ENCODE measurements at regions not wholly inside any gene's neighbourhood (a gene's known extent, or its start where the extent isn't known, plus 50 kb on each side); places are given as distances from the start of the nearest gene placed in this dataset.

GRCh38 chr14:65287264-65288131, 125.0 kb upstream of the FUT8 start:
- 88% methylated on average over 29 of the region's 29 CpGs for WGBS
- Histone ChIP-seq H3K36me3 (ENCODE audit: insufficient read depth, low read length) (no peaks in the 10 kb centered on the region), H3K27ac (ENCODE audit: low read depth, low read length) (no peak overlapping the region), H3K27me3 (ENCODE audit: insufficient read depth, low read length) (no peaks in the 10 kb centered on the region), H3K4me3 (ENCODE audit: low read length) (no peak overlapping the region), H3K4me1 (ENCODE audit: insufficient read depth, low read length) (peaks cover 11% of the 10 kb centered on the region), H3K9ac (ENCODE audit: low read depth, low read length) (no peak overlapping the region), H3K9me3 (ENCODE audit: insufficient read depth, low read depth, low read length) (no peaks in the 10 kb centered on the region)

GRCh38 chr14:65290830-65291229, 121.7 kb upstream of the FUT8 start:
- H3K4me3 ChIP-seq (ENCODE audit: low read length) = no peak overlapping the region
- H3K9me3 ChIP-seq (ENCODE audit: insufficient read depth, low read depth, low read length) = no peaks in the 10 kb centered on the region
- no peaks in the 10 kb centered on the region for H3K36me3 ChIP-seq (ENCODE audit: insufficient read depth, low read length)
- WGBS = 92% methylated on average over 3 of the region's 3 CpGs
- H3K27ac ChIP-seq (ENCODE audit: low read depth, low read length) = no peak overlapping the region
- no peaks in the 10 kb centered on the region for H3K4me1 ChIP-seq (ENCODE audit: insufficient read depth, low read length)
- H3K27me3 ChIP-seq (ENCODE audit: insufficient read depth, low read length) = no peaks in the 10 kb centered on the region
- H3K9ac ChIP-seq (ENCODE audit: low read depth, low read length) = no peak overlapping the region

- H3K27me3 ChIP-seq (ENCODE audit: insufficient read depth, low read length) = no peaks in the 10 kb centered on the region
- H3K36me3 ChIP-seq (ENCODE audit: insufficient read depth, low read length) = no peaks in the 10 kb centered on the region
- H3K4me3 ChIP-seq (ENCODE audit: low read length) = no peak overlapping the region
- no peaks in the 10 kb centered on the region for H3K9me3 ChIP-seq (ENCODE audit: insufficient read depth, low read depth, low read length)
- H3K9ac ChIP-seq (ENCODE audit: low read depth, low read length) = no peak overlapping the region
- H3K4me1 ChIP-seq (ENCODE audit: insufficient read depth, low read length) = no peaks in the 10 kb centered on the region
- no peak overlapping the region for H3K27ac ChIP-seq (ENCODE audit: low read depth, low read length)
- 77% methylated on average over 3 of the region's 3 CpGs for WGBS
These were observed 121.0 kb upstream of the FUT8 start for GRCh38 chr14:65291531-65291930.

- H3K9me3 ChIP-seq (ENCODE audit: insufficient read depth, low read depth, low read length) = no peaks in the 10 kb centered on the region
- no peaks in the 10 kb centered on the region for H3K27me3 ChIP-seq (ENCODE audit: insufficient read depth, low read length)
- no peaks in the 10 kb centered on the region for H3K4me1 ChIP-seq (ENCODE audit: insufficient read depth, low read length)
- no peak overlapping the region for H3K27ac ChIP-seq (ENCODE audit: low read depth, low read length)
- H3K36me3 ChIP-seq (ENCODE audit: insufficient read depth, low read length) = no peaks in the 10 kb centered on the region
- no peak overlapping the region for H3K4me3 ChIP-seq (ENCODE audit: low read length)
- 96% methylated on average over 1 of the region's 1 CpG for WGBS
- H3K9ac ChIP-seq (ENCODE audit: low read depth, low read length) = no peak overlapping the region
These were observed 117.7 kb upstream of the FUT8 start for GRCh38 chr14:65294816-65295215.

GRCh38 chr14:65296402-65296801, 116.1 kb upstream of the FUT8 start:
- Histone ChIP-seq H3K4me3 (ENCODE audit: low read length) (no peak overlapping the region), H3K4me1 (ENCODE audit: insufficient read depth, low read length) (no peaks in the 10 kb centered on the region), H3K9me3 (ENCODE audit: insufficient read depth, low read depth, low read length) (no peaks in the 10 kb centered on the region), H3K27me3 (ENCODE audit: insufficient read depth, low read length) (no peaks in the 10 kb centered on the region), H3K9ac (ENCODE audit: low read depth, low read length) (no peak overlapping the region), H3K27ac (ENCODE audit: low read depth, low read length) (no peak overlapping the region), H3K36me3 (ENCODE audit: insufficient read depth, low read length) (no peaks in the 10 kb centered on the region)

GRCh38 chr14:65296876-65297275, 115.7 kb upstream of the FUT8 start:
- H3K27ac ChIP-seq (ENCODE audit: low read depth, low read length) = no peak overlapping the region
- no peaks in the 10 kb centered on the region for H3K4me1 ChIP-seq (ENCODE audit: insufficient read depth, low read length)
- no peak overlapping the region for H3K9ac ChIP-seq (ENCODE audit: low read depth, low read length)
- no peaks in the 10 kb centered on the region for H3K36me3 ChIP-seq (ENCODE audit: insufficient read depth, low read length)
- 92% methylated on average over 4 of the region's 4 CpGs for WGBS
- no peak overlapping the region for H3K4me3 ChIP-seq (ENCODE audit: low read length)
- no peaks in the 10 kb centered on the region for H3K27me3 ChIP-seq (ENCODE audit: insufficient read depth, low read length)
- H3K9me3 ChIP-seq (ENCODE audit: insufficient read depth, low read depth, low read length) = no peaks in the 10 kb centered on the region

- WGBS = 85% methylated on average over 5 of the region's 5 CpGs
- H3K27ac ChIP-seq (ENCODE audit: low read depth, low read length) = no peak overlapping the region
- H3K27me3 ChIP-seq (ENCODE audit: insufficient read depth, low read length) = no peaks in the 10 kb centered on the region
- H3K36me3 ChIP-seq (ENCODE audit: insufficient read depth, low read length) = no peaks in the 10 kb centered on the region
- no peak overlapping the region for H3K9ac ChIP-seq (ENCODE audit: low read depth, low read length)
- no peak overlapping the region for H3K4me3 ChIP-seq (ENCODE audit: low read length)
- H3K9me3 ChIP-seq (ENCODE audit: insufficient read depth, low read depth, low read length) = no peaks in the 10 kb centered on the region
- H3K4me1 ChIP-seq (ENCODE audit: insufficient read depth, low read length) = peaks cover 2% of the 10 kb centered on the region; the same call in 1 of the 2 replicates
These were observed 114.8 kb upstream of the FUT8 start for GRCh38 chr14:65297744-65298143.

GRCh38 chr14:65299826-65300225, 112.7 kb upstream of the FUT8 start:
- peaks cover 13% of the 10 kb centered on the region for H3K4me1 ChIP-seq (ENCODE audit: insufficient read depth, low read length)
- WGBS = 69% methylated on average over 3 of the region's 3 CpGs
- no peaks in the 10 kb centered on the region for H3K27me3 ChIP-seq (ENCODE audit: insufficient read depth, low read length)
- no peak overlapping the region for H3K9ac ChIP-seq (ENCODE audit: low read depth, low read length)
- H3K27ac ChIP-seq (ENCODE audit: low read depth, low read length) = no peak overlapping the region
- H3K4me3 ChIP-seq (ENCODE audit: low read length) = no peak overlapping the region
- no peaks in the 10 kb centered on the region for H3K9me3 ChIP-seq (ENCODE audit: insufficient read depth, low read depth, low read length)
- H3K36me3 ChIP-seq (ENCODE audit: insufficient read depth, low read length) = no peaks in the 10 kb centered on the region

- Histone ChIP-seq H3K4me3 (ENCODE audit: low read length) (no peak overlapping the region), H3K4me1 (ENCODE audit: insufficient read depth, low read length) (peaks cover 13% of the 10 kb centered on the region), H3K36me3 (ENCODE audit: insufficient read depth, low read length) (no peaks in the 10 kb centered on the region), H3K27me3 (ENCODE audit: insufficient read depth, low read length) (no peaks in the 10 kb centered on the region), H3K9ac (ENCODE audit: low read depth, low read length) (no peak overlapping the region), H3K9me3 (ENCODE audit: insufficient read depth, low read depth, low read length) (no peaks in the 10 kb centered on the region), H3K27ac (ENCODE audit: low read depth, low read length) (no peak overlapping the region)
- 88% methylated on average over 7 of the region's 7 CpGs for WGBS
These were observed 110.5 kb upstream of the FUT8 start for GRCh38 chr14:65301862-65302539.

GRCh38 chr14:65302571-65303189, 109.8 kb upstream of the FUT8 start:
- H3K36me3 ChIP-seq (ENCODE audit: insufficient read depth, low read length) = no peaks in the 10 kb centered on the region
- no peaks in the 10 kb centered on the region for H3K27me3 ChIP-seq (ENCODE audit: insufficient read depth, low read length)
- no peak overlapping the region for H3K27ac ChIP-seq (ENCODE audit: low read depth, low read length)
- no peak overlapping the region for H3K9ac ChIP-seq (ENCODE audit: low read depth, low read length)
- 86% methylated on average over 7 of the region's 7 CpGs for WGBS
- H3K4me3 ChIP-seq (ENCODE audit: low read length) = no peak overlapping the region
- H3K9me3 ChIP-seq (ENCODE audit: insufficient read depth, low read depth, low read length) = no peaks in the 10 kb centered on the region
- H3K4me1 ChIP-seq (ENCODE audit: insufficient read depth, low read length) = peaks cover 13% of the 10 kb centered on the region

- H3K9ac ChIP-seq (ENCODE audit: low read depth, low read length) = no peak overlapping the region
- H3K4me3 ChIP-seq (ENCODE audit: low read length) = no peak overlapping the region
- no peaks in the 10 kb centered on the region for H3K9me3 ChIP-seq (ENCODE audit: insufficient read depth, low read depth, low read length)
- peaks cover 13% of the 10 kb centered on the region for H3K4me1 ChIP-seq (ENCODE audit: insufficient read depth, low read length)
- no peak overlapping the region for H3K27ac ChIP-seq (ENCODE audit: low read depth, low read length)
- no peaks in the 10 kb centered on the region for H3K27me3 ChIP-seq (ENCODE audit: insufficient read depth, low read length)
- H3K36me3 ChIP-seq (ENCODE audit: insufficient read depth, low read length) = no peaks in the 10 kb centered on the region
- 50% methylated on average over 8 of the region's 8 CpGs for WGBS
These were observed 109.2 kb upstream of the FUT8 start for GRCh38 chr14:65303190-65303898.

Measured in HUES64 (cell line).